Endothelial cell of umbilical vein (primary cell): ENCODE measurements at regions not wholly inside any gene's neighbourhood (a gene's known extent, or its start where the extent isn't known, plus 50 kb on each side); places are given as distances from the start of the nearest gene placed in this dataset.
A peak's percentile ranks its signal among the peaks of the same experiment; 100 is the strongest.

ENCODE experiments used
- BruUV-seq: library from RNA; stranded (reverse); fragments of 400-500 nt; replicated peaks from 2 replicates; lab custom pipeline; 2021; lab: Mats Ljungman, UMichigan
- CTCF ChIA-PET: fragments of 300-600, 350-600 bp; sonication (Branson Sonifier 250); formaldehyde crosslinking; loops from one replicate; lab custom pipeline; 2021; ENCODE audit warnings: antibody characterized with exemption, inconsistent platforms; lab: Charles Lee
- POLR2A ChIA-PET: fragments of 300-600, 350-600 bp; sonication (Branson Sonifier 250); formaldehyde crosslinking; loops from one replicate; lab custom pipeline; 2021; ENCODE audit warnings: antibody characterized with exemption, inconsistent platforms; lab: Charles Lee
- DNase-seq: peaks from one replicate; pipeline ENCODE4 v3.0.0-alpha.2; 2011; ENCODE audit warnings: low read depth, low spot score
- FAIRE-seq: peaks from 2 replicates; lab custom pipeline; 2011; peaks lifted over from hg19 to GRCh38; lab: Jason Lieb, UNC
- H2AFZ ChIP-seq: 2 replicates; pipeline ENCODE4 v1.6.0; 2012; ENCODE audit warnings: low read depth, low read length, control low read depth, inconsistent platforms
- H3K27ac ChIP-seq: 2 replicates; pipeline ENCODE4 v1.5.1; 2011; ENCODE audit warnings: low read depth, mild to moderate bottlenecking, control low read depth, low read length, moderate library complexity; ENCODE audit not compliant: insufficient read depth
- H3K27me3 ChIP-seq, 2 experiments: 2 replicates each; pipeline versions ENCODE4 v1.6.0 to v1.6.1; 2011; ENCODE audit warnings: low read length in 2 of 2, mixed read lengths in 1 of 2; ENCODE audit not compliant: control insufficient read depth in 2 of 2, insufficient read depth in 2 of 2
- H3K36me3 ChIP-seq, 2 experiments: 2 replicates in 1 of 2; 3 replicates in 1 of 2; pipeline ENCODE4 v1.5.1; 2011; ENCODE audit warnings: low read length in 2 of 2, mild to moderate bottlenecking in 1 of 2, moderate library complexity in 1 of 2; ENCODE audit not compliant: control insufficient read depth in 2 of 2, insufficient read depth in 2 of 2; ENCODE audit errors: extremely low read depth in 1 of 2
- H3K4me1 ChIP-seq: 3 replicates; pipeline ENCODE4 v1.5.1; 2011; ENCODE audit warnings: mild to moderate bottlenecking, low read length; ENCODE audit not compliant: control insufficient read depth, insufficient read depth; ENCODE audit errors: extremely low read depth
- H3K4me2 ChIP-seq: 2 replicates; pipeline ENCODE4 v1.6.1; 2011; ENCODE audit warnings: low read length, control low read depth, mixed read lengths; ENCODE audit not compliant: insufficient read depth
- H3K4me3 ChIP-seq, 3 experiments: fragments of 200-600 bp in 1 of 3; sonication (generic), shearing (Covaris generic) in 1 of 3; replicated peaks in 1 of 3; 2 replicates each; pipeline ENCODE4 v1.5.1; 2011 to 2016; ENCODE audit warnings: control low read depth in 3 of 3, low read length in 3 of 3, mild to moderate bottlenecking in 2 of 3, inconsistent platforms in 1 of 3, low read depth in 1 of 3, moderate library complexity in 1 of 3; ENCODE audit not compliant: insufficient read depth in 1 of 3
- H3K79me2 ChIP-seq: 2 replicates; pipeline ENCODE4 v1.6.0; 2012; ENCODE audit warnings: low read length, inconsistent platforms; ENCODE audit not compliant: control insufficient read depth, insufficient read depth
- H3K9ac ChIP-seq: replicated peaks from 2 replicates; pipeline ENCODE3; 2011; ENCODE audit warnings: low read length, control low read depth; ENCODE audit not compliant: insufficient read depth; ENCODE audit errors: extremely low read depth
- H3K9me1 ChIP-seq: replicated peaks from 3 replicates; pipeline ENCODE4 v1.6.0; 2011; ENCODE audit warnings: mild to moderate bottlenecking, low read length; ENCODE audit not compliant: control insufficient read depth, insufficient read depth; ENCODE audit errors: extremely low read depth
- H3K9me3 ChIP-seq: replicated peaks from 2 replicates; pipeline ENCODE4 v1.5.1; 2012; ENCODE audit warnings: low read length, inconsistent platforms; ENCODE audit not compliant: control insufficient read depth, insufficient read depth
- H4K20me1 ChIP-seq: replicated peaks from 2 replicates; pipeline ENCODE3; 2011; ENCODE audit warnings: mild to moderate bottlenecking, low read length; ENCODE audit not compliant: control insufficient read depth, insufficient read depth; ENCODE audit errors: extremely low read depth
- EZH2 ChIP-seq: IDR thresholded peaks from 2 replicates; pipeline ENCODE4 v1.6.1; 2012; ENCODE audit warnings: borderline replicate concordance, low read depth, mild to moderate bottlenecking, moderate library complexity, low read length, inconsistent platforms; ENCODE audit not compliant: severe bottlenecking
- FOS ChIP-seq: IDR thresholded peaks from 2 replicates; pipeline ENCODE4 v1.6.1; 2011; ENCODE audit warnings: mild to moderate bottlenecking, low read length, moderate library complexity, borderline replicate concordance; ENCODE audit not compliant: insufficient read depth
- GATA2 ChIP-seq: IDR thresholded peaks from 2 replicates; pipeline ENCODE4 v1.7.0; 2011; ENCODE audit warnings: low read depth, mild to moderate bottlenecking, moderate library complexity, mixed read lengths, low read length; ENCODE audit not compliant: insufficient read length, insufficient read depth
- JUN ChIP-seq: IDR thresholded peaks from 2 replicates; pipeline ENCODE4 v1.6.1; 2011; ENCODE audit warnings: borderline replicate concordance, low read depth; ENCODE audit not compliant: insufficient read length, insufficient read depth
- MYC ChIP-seq: IDR thresholded peaks from one replicate; pipeline ENCODE4 v1.6.1; 2011; ENCODE audit warnings: mild to moderate bottlenecking, low read depth, low read length
- POLR2A ChIP-seq: IDR thresholded peaks from 2 replicates; pipeline ENCODE4 v1.6.1; 2012; ENCODE audit warnings: low read depth, mild to moderate bottlenecking, control low read depth, low read length
- POLR2AphosphoS5 ChIP-seq: IDR thresholded peaks from 2 replicates; pipeline ENCODE4 v1.6.1; 2012; ENCODE audit warnings: low read depth, mild to moderate bottlenecking, control low read depth, low read length, moderate library complexity; ENCODE audit not compliant: insufficient read depth
- dilution Hi-C: fragments of 300-500 bp; cut with MboI; formaldehyde crosslinking; loops from one replicate; pipeline ENCODE4 v1.15.0; 2019; ENCODE audit warnings: low sequenced_read_pairs; ENCODE audit not compliant: extremely low pct_ligation_motif_present
- intact Hi-C: fragments of 100-400 bp; cut with micrococcal nuclease; formaldehyde crosslinking; loops from one replicate; pipeline ENCODE4 v1.10.0; 2022
- TF ChIP-seq, protein P1 (sequence below), 2 donors: IDR thresholded peaks; 1 replicate in 1 of 2; 2 replicates in 1 of 2; pipeline ENCODE4 v1.5.1; 2011; ENCODE audit warnings: low read length in 2 of 2, mild to moderate bottlenecking in 2 of 2, moderate library complexity in 2 of 2, control low read depth in 1 of 2, inconsistent platforms in 1 of 2, low read depth in 1 of 2; ENCODE audit not compliant: insufficient read depth in 1 of 2; ENCODE audit errors: extremely low read depth in 1 of 2
- TF ChIP-seq, protein P2 (sequence below): IDR thresholded peaks from 2 replicates; pipeline ENCODE4 v1.6.1; 2011; ENCODE audit not compliant: insufficient read depth, insufficient read length

DNA sequence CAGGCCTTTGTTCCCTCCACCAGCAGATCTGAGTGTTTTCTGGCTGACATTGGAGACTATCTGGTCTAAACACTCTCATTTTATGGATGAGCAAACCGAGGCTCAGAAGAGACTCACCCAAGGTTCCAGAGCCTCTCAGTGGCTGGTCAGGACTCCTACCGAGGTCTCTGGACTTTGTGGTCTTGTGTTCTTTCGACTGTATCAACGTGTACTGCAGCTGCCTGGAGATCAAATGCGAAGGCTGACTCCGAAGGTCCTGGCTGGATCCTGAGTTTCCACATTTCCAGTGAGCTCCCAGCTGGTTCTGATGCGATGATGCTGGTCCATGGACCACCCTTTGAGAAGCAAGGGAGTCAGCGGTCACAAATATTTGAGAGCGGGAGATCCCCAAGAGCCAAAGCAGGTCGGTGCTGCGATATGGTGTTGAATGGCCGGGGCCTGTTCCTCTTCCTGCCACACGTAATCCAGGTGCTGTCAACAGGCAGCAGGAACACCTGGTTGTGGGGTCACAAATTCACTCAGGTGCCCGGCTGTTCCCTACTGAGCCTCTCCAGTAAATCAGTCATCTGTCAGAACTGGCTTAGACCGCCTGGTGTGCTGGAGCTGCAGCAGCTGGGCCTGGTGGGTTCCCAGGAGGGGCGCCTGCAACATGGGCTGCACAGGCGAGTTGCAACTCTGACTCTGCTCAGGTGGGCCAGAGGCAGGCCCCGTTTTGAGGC is 94.8 kb upstream of the USP24 start:
- CTCF ChIA-PET: interaction anchor here (0.9 to 3.7 kb wide), 13 partner anchors 8 to 1275 kb away, joined by 3 to 27 read pairs (median 5); no protein-coding TSS in a partner anchor
- no peaks in the 10 kb centered on the region for H3K9me1 ChIP-seq
- TF ChIP-seq, protein P1, sequence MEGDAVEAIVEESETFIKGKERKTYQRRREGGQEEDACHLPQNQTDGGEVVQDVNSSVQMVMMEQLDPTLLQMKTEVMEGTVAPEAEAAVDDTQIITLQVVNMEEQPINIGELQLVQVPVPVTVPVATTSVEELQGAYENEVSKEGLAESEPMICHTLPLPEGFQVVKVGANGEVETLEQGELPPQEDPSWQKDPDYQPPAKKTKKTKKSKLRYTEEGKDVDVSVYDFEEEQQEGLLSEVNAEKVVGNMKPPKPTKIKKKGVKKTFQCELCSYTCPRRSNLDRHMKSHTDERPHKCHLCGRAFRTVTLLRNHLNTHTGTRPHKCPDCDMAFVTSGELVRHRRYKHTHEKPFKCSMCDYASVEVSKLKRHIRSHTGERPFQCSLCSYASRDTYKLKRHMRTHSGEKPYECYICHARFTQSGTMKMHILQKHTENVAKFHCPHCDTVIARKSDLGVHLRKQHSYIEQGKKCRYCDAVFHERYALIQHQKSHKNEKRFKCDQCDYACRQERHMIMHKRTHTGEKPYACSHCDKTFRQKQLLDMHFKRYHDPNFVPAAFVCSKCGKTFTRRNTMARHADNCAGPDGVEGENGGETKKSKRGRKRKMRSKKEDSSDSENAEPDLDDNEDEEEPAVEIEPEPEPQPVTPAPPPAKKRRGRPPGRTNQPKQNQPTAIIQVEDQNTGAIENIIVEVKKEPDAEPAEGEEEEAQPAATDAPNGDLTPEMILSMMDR (IDR thresholded peaks at IDR 0.05; ENCODE audit: extremely low read depth in 1 of 2, insufficient read depth in 1 of 2, low read depth in 1 of 2, low read length in 2 of 2): no peak
- intact Hi-C loops (loop anchor here (1.0 to 5.0 kb wide), 8 partner anchors 8 to 1173 kb away; no protein-coding TSS in a partner anchor), dilution Hi-C loops (no loop called here)
- peak overlapping the region; percentile 93 for H3K27ac ChIP-seq
- FAIRE-seq (no peak), DNase-seq (no peak)
- H3K4me1 ChIP-seq: peaks cover 32% of the 10 kb centered on the region
- no peak overlapping the region for H3K9ac ChIP-seq
- POLR2A ChIA-PET: no interaction called here
- H3K27me3 ChIP-seq: no peaks in the 10 kb centered on the region
- H2AFZ ChIP-seq: no peak overlapping the region
- H3K79me2 ChIP-seq: no peaks in the 10 kb centered on the region
- no peaks in the 10 kb centered on the region for H4K20me1 ChIP-seq
- H3K4me2 ChIP-seq: no peak overlapping the region
- no peak overlapping the region for H3K4me3 ChIP-seq
- no peaks in the 10 kb centered on the region for H3K9me3 ChIP-seq
- BruUV-seq: no TSS peak
- no peaks in the 10 kb centered on the region for H3K36me3 ChIP-seq

DNA sequence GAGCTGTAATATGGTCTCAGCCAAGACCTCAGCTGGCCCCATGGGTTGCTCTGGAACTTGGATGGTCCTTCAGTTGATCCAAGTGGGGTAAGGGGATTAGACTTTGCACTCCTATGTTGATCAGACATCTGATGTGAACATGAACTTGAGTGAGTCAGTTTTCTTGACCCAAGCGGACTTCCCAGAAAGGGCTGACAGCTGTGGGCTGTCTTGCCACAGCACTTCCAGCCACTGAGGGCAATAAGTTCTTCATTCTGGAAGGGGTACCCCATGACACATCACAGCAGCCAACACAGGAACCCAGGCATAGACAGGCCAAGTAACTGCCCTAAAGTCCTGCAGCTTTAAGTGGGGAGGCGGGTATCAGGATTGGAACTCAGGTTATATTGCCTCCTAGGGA is 93.9 kb upstream of the USP24 start:
- ChIA-PET POLR2A (no interaction called here), CTCF (interaction anchor here (1.2 to 3.7 kb wide), 3 partner anchors 9 to 29 kb away, joined by 5 to 27 read pairs (median 6); no protein-coding TSS in a partner anchor)
- Histone ChIP-seq H3K27me3 (no peaks in the 10 kb centered on the region), H3K79me2 (no peaks in the 10 kb centered on the region), H3K4me2 (no peak overlapping the region), H3K4me3 (no peak overlapping the region), H3K9me3 (no peaks in the 10 kb centered on the region), H2AFZ (no peak overlapping the region), H3K4me1 (peaks cover 30% of the 10 kb centered on the region), H3K27ac (no peak overlapping the region), H4K20me1 (no peaks in the 10 kb centered on the region), H3K36me3 (no peaks in the 10 kb centered on the region), H3K9me1 (no peaks in the 10 kb centered on the region), H3K9ac (no peak overlapping the region)
- TF ChIP-seq POLR2AphosphoS5 (no peak), MYC (no peak), FOS (no peak), EZH2 (no peak), JUN (no peak), POLR2A (no peak), GATA2 (no peak)
- TF ChIP-seq, protein P1 (IDR thresholded peaks at IDR 0.05; ENCODE audit: extremely low read depth in 1 of 2, insufficient read depth in 1 of 2, low read depth in 1 of 2, low read length in 2 of 2): no peak
- TF ChIP-seq, protein P2, sequence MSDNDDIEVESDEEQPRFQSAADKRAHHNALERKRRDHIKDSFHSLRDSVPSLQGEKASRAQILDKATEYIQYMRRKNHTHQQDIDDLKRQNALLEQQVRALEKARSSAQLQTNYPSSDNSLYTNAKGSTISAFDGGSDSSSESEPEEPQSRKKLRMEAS: no peak
- no peak for DNase-seq
- FAIRE-seq: no peak
- intact Hi-C loops: no loop called here
- BruUV-seq: no TSS peak
- dilution Hi-C loops: no loop called here
